Skeletal muscle satellite cell (primary cell): ENCODE measurements at regions not wholly inside any gene's neighbourhood (a gene's known extent, or its start where the extent isn't known, plus 50 kb on each side); places are given as distances from the start of the nearest gene placed in this dataset.
"Not testable (repeated sequence)": the region's sequence is repeated elsewhere in the genome, so short reads cannot be mapped to it uniquely, and the experiment has no call there.

Source experiments
- H3K27me3 ChIP-seq: 2 replicates; pipeline ENCODE4 v1.7.0; 2013; ENCODE audit warnings: low read length; ENCODE audit not compliant: control insufficient read depth, insufficient read depth
- H3K36me3 ChIP-seq: 2 replicates; pipeline ENCODE4 v1.7.0; 2013; ENCODE audit warnings: mild to moderate bottlenecking, control low read depth, low read length; ENCODE audit not compliant: insufficient read depth
- H3K4me1 ChIP-seq: 2 replicates; pipeline ENCODE4 v1.7.0; 2013; ENCODE audit warnings: low read length; ENCODE audit not compliant: control insufficient read depth, insufficient read depth
- H3K4me2 ChIP-seq: 2 replicates; pipeline ENCODE4 v1.7.0; 2013; ENCODE audit warnings: mild to moderate bottlenecking, low read length
- H3K4me3 ChIP-seq: 2 replicates; pipeline ENCODE4 v1.7.0; 2013; ENCODE audit warnings: low read length
- H3K9ac ChIP-seq: 2 replicates; pipeline ENCODE4 v1.7.0; 2013; ENCODE audit warnings: mild to moderate bottlenecking, low read depth, low read length, moderate library complexity
- H3K9me3 ChIP-seq: replicated peaks from 2 replicates; pipeline ENCODE4 v1.7.0; 2013; ENCODE audit warnings: mild to moderate bottlenecking, control low read depth, low read length

DNA sequence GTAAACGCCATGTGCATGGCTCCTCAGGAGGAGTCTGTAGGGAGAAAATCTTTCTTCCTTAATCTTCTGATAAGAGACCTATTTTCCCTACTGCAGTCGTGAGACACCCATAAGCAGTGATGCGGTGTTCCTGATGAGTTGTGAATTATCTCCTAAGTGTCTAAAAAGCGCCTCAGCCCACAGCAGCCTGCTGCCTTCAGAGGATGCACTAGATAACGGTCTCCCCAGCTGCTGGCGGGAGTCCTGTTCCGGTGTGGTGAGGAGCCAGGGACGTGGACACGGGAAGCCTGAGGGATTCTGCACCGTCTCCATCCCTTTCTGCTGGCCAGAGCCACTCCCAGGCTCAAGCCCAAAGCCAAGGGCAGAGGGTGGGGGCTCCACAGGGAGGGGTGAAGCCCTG lies 240.9 kb upstream of the SFSWAP start:
- not testable (repeated sequence) for H3K4me2 ChIP-seq, H3K4me3 ChIP-seq, H3K9ac ChIP-seq, H3K36me3 ChIP-seq, H3K9me3 ChIP-seq, H3K27me3 ChIP-seq, H3K4me1 ChIP-seq

DNA sequence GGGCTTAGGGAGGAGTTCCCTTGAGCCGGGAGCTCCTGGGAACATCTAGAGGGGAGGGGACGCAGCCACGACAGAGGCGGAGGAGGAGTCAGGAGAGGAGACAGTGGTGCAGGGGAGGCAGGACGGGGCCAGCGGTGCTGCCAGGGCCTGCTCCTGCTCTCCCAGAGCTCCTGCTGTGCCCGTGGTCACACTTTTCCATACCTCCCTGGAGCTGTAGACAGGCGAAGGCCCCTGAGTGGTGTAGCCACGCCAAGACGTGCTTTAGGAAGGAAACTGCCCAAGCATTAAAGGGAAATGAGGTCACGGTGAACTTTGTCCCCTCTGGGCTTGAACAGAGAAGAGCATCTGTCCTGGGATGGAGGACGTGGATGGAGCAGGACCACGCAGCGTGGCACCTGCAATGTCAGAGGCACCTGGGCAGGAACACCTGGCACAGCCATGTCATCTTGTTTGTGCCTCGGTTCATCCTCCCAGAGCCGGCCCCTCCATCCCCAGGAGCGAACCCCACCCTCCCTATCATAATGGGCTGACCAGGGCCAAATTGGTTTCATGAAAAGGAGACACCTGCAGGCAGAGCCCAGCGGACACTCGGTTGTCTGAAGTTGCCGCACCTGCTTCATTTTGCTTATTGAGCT lies 239.5 kb upstream of the SFSWAP start:
- H3K36me3 ChIP-seq: no peaks in the 10 kb centered on the region
- H3K9me3 ChIP-seq: peaks cover 3% of the 10 kb centered on the region

DNA sequence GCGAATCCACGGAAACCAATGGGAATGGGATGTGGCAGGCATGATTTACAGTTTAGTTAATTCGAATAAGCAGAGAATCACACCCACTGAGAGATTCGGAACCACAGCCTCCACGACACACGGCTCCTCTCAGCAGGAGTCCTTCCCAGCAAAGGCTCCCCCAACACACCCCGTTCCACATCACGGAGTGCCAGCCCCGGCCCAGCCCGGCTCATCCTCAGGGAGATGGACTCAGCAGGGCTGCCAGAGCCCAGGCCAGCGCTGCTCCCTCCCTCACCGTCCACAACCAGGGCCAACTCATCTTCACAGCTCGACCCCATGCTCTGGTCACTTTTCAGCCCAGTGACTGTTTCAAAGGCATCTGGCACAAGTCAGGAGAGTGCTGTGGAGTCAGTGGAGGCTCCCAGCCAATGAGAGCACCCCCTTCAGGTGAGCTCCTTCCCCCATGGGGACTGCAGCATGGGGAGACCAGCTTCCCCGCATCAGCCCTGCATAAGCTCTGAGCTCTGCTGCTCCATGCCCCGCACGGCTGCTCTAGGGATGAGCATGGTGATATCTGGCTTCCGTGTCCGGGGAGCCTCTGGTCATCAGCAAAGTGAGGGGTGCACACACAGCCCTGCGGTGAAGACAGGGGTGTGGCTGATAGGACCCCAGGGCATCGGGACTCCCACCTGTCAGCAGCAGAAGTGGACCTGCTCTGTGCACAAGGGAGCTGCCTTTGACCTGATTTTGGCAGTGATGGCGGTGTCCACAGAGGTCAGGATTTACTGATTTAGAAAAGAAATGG lies 238.8 kb upstream of the SFSWAP start:
- Histone ChIP-seq H3K9me3 (peaks cover 1% of the 10 kb centered on the region), H3K4me2 (no peak overlapping the region), H3K27me3 (no peaks in the 10 kb centered on the region), H3K4me3 (no peak overlapping the region), H3K4me1 (no peaks in the 10 kb centered on the region), H3K36me3 (no peaks in the 10 kb centered on the region), H3K9ac (no peak overlapping the region)

More for the DNA sequence above, 239.5 kb upstream of the SFSWAP start:
- no peaks in the 10 kb centered on the region for H3K4me1 ChIP-seq
- no peak overlapping the region for H3K4me3 ChIP-seq
- no peak overlapping the region for H3K9ac ChIP-seq
- no peaks in the 10 kb centered on the region for H3K27me3 ChIP-seq
- H3K4me2 ChIP-seq: no peak overlapping the region

DNA sequence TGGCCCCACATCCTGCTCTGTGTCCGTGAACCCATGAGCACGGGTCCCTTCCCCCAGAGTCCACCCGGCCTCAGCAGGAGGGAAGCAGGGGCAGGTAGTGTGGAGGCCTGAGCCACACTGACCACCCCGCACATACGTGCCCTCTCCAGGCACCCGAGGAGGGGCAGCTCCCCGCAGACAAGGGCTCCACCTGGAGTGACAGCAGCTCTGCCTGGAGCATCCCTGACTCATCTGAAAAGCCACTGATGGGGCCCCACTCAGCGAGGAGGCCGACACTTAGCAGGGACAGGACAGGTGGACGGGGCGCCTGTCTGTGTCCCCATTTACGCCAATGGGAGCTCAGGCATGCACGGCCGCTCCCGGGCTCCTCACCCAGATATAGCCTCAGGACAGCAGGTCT lies 237.6 kb upstream of the SFSWAP start:
- H3K9me3 ChIP-seq: peaks cover 5% of the 10 kb centered on the region
- no peak overlapping the region for H3K4me2 ChIP-seq
- no peak overlapping the region for H3K9ac ChIP-seq
- no peaks in the 10 kb centered on the region for H3K4me1 ChIP-seq
- no peak overlapping the region for H3K4me3 ChIP-seq
- H3K36me3 ChIP-seq: no peaks in the 10 kb centered on the region
- no peaks in the 10 kb centered on the region for H3K27me3 ChIP-seq

DNA sequence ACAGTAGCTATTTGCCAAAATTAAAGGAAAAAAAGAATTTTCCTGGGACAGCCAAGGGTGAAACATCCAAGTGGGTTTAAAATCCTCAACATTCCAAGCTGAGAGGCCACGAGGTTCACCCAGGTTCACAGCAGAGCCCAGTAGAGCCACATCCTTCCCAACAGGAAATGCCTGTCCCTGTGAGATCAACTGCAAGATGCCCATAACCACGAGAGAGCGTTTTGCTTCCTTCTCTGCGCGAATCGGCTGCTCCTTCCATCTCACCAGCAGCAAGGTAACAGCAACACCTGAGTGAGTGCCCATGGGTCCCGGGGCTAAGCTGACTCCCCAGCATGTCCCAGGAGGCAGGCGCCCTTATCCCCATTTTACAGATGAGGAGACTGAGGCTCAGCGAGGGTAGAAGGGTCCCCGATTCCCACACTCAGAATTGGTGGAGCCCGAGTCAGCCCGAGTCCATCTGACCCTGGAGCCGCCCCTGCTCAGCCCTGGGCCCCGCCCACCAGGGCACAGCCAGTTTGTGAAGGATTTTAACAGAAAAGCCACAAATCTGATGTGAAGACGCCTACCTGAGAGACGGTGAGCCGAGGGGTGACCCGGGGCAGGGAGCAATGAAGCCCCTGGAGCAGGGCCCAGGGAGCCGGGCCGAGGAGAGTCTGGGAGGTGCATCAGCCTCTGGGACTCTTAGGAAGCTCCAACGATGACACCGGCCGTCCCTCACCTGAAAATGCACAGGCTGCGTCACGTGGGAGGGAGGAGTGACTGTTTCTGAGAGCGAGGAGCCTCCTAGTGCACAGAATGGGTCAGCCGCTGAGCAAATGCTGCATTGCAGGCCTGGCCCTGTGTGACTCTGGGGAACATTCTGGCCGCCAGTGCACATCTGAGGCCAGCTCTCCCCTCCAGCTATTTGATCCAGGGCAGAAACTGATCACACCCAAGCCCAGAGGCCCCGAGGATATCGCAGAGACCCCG lies 236.9 kb upstream of the SFSWAP start:
- no peak overlapping the region for H3K4me3 ChIP-seq
- H3K36me3 ChIP-seq: no peaks in the 10 kb centered on the region
- H3K9ac ChIP-seq: no peak overlapping the region
- H3K27me3 ChIP-seq: no peaks in the 10 kb centered on the region
- peaks cover 5% of the 10 kb centered on the region for H3K9me3 ChIP-seq
- no peak overlapping the region for H3K4me2 ChIP-seq
- no peaks in the 10 kb centered on the region for H3K4me1 ChIP-seq

DNA sequence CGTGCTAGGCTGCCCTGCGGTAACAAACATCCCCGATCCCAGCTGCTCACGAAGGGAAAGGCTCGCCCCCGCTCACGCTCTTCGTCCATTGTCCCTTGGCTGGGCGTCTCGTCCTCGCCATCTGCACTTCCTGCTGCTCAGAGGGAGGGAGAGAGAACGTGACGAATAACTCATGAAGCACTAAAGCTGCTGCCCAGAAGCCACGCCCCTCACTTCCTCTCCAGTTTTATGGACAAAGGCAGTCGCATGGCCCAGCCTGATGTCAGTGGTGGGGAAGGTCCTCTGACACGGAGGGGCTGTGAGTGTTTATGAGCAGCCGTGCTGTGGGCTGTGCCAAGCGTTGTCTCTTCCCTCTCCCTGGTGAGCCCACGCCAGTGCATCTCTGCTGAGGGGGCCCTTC lies 235.9 kb upstream of the SFSWAP start:
- not testable (repeated sequence) for H3K4me2 ChIP-seq, H3K9me3 ChIP-seq, H3K27me3 ChIP-seq, H3K9ac ChIP-seq, H3K4me3 ChIP-seq, H3K36me3 ChIP-seq, H3K4me1 ChIP-seq

DNA sequence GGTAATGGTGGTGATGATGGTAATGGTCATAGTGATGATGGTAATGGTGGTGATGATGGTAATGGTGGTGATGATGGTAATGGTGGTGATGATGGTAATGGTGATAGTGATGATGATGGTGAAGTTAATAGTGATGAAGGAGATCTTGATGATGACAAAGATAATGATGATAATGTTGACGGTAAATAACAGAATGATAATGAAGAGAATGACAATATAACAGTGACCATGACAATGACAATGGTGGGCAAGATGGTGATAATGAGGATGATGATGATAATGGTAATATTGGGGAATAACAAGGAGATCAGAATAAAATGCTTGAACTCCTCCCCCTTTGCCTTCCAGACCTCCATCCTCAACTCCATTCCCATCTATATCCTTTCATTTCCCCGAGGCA lies 233.3 kb upstream of the SFSWAP start:
- no peak overlapping the region for H3K4me2 ChIP-seq
- no peak overlapping the region for H3K4me3 ChIP-seq
- no peaks in the 10 kb centered on the region for H3K27me3 ChIP-seq
- H3K4me1 ChIP-seq: no peaks in the 10 kb centered on the region
- no peaks in the 10 kb centered on the region for H3K36me3 ChIP-seq
- H3K9me3 ChIP-seq: peaks cover 5% of the 10 kb centered on the region
- H3K9ac ChIP-seq: no peak overlapping the region

DNA sequence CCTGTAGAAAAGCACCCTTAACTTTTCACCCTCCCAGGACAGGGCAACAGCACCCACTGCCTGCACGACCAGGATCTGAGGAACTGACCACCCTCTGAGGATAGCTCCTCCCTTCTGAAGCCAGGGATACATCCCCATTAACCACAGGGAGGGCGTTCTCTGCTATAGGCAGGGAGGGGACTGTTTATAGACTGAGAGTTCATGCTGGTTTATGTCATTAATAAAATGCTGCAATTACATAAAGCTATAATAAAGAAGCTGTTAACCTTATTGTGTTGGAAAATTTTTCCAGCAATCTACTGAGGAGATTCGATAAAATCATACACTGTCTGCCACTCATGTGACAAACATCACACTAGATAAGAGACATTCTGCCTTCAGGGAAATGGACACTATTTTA lies 232.4 kb upstream of the SFSWAP start:
- no peak overlapping the region for H3K4me2 ChIP-seq
- no peaks in the 10 kb centered on the region for H3K4me1 ChIP-seq
- H3K27me3 ChIP-seq: no peaks in the 10 kb centered on the region
- peaks cover 5% of the 10 kb centered on the region for H3K9me3 ChIP-seq
- H3K36me3 ChIP-seq: no peaks in the 10 kb centered on the region
- H3K4me3 ChIP-seq: no peak overlapping the region
- no peak overlapping the region for H3K9ac ChIP-seq

DNA sequence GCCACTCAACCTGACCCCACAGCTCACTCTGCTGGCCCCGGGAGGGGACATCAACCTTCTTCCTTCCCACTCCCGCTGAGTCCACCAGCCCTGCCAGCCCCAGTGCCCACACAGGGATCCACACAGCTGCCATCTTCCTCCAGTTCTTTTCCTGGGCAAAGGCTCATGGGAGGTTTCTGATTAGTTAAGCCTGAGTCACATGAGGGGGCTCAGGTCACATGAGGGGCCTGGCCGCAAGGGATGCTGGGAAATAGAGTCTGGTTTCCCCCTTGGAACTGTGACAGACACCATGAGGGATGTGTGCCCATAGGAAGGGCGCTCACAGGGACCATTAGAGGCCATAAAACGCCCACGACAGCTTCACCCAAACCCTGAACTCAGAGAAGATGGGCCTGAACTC lies 228.7 kb upstream of the SFSWAP start:
- no peaks in the 10 kb centered on the region for H3K36me3 ChIP-seq
- H3K4me3 ChIP-seq: no peak overlapping the region
- H3K4me1 ChIP-seq: no peaks in the 10 kb centered on the region
- no peak overlapping the region for H3K4me2 ChIP-seq
- peaks cover 9% of the 10 kb centered on the region for H3K9me3 ChIP-seq
- H3K9ac ChIP-seq: no peak overlapping the region
- H3K27me3 ChIP-seq: no peaks in the 10 kb centered on the region

DNA sequence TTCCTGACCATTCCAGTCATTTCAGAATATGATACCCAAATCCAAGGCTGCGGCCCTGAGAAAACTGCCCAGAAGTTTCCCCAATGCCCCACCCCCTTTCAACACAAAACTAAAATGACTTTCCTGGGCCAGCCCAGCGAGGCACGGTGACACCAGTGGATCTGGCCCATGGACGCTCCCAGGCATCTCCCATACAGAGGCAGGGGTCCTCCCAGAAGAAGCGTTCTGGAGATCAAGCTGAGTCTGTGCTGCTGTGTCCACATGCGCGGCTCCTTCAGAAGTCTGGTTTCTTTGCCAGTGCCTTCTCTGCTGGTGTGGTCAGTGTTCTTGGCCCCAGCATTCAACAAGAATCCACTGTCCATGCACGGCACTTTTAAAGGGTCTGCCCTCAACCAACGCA lies 228.2 kb upstream of the SFSWAP start:
- no peak overlapping the region for H3K4me3 ChIP-seq
- H3K4me2 ChIP-seq: no peak overlapping the region
- no peaks in the 10 kb centered on the region for H3K27me3 ChIP-seq
- no peaks in the 10 kb centered on the region for H3K4me1 ChIP-seq
- no peak overlapping the region for H3K9ac ChIP-seq
- H3K9me3 ChIP-seq: peaks cover 7% of the 10 kb centered on the region
- H3K36me3 ChIP-seq: no peaks in the 10 kb centered on the region

DNA sequence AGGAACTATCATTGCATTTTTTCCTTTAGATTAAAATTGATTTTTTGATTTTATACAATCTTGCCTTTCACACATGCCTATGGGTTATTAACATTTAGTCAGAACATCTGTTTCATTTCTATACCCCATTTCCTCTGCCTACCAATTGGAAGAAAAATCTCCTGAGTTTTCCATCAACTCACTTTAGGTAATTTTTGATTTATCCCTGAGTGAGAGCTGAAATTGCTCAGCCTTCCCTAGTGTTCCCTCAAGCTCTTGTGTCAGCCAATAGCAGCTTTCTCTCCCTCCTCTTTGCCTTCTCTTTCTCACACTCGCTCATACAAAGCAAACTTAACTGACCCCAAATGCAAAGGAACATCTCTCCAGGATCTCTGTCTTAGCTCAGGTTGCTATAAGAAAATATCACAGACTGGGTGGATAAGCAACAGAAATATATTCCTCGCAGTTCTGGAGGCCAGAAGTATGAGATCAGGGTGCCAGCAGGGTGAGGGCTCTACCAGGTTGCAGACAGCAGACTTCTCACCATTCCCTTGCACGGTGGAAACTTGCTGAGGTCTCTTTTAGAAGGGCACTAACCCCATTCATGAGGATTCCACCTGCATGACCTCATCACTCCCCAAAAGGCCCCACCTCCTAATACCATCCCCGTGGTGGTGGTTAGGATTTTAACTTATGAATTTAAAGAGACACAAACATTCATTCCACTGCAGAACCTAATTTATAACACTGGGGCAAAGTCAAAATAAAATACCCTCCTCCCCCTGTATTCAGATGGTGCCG lies 224.2 kb upstream of the SFSWAP start:
- Histone ChIP-seq H3K4me1 (no peaks in the 10 kb centered on the region), H3K4me2 (no peak overlapping the region), H3K36me3 (no peaks in the 10 kb centered on the region), H3K4me3 (no peak overlapping the region), H3K9me3 (peaks cover 7% of the 10 kb centered on the region), H3K27me3 (no peaks in the 10 kb centered on the region), H3K9ac (no peak overlapping the region)
